RWPE2 (cell line): ENCODE measurements at regions not wholly inside any gene's neighbourhood (a gene's known extent, or its start where the extent isn't known, plus 50 kb on each side); places are given as distances from the start of the nearest gene placed in this dataset.

ENCODE experiments used
- ATAC-seq: fragments of 200-7000 bp; cut with Tn5 transposase; 3 replicates; pipeline ENCODE4 v1.9.1; 2021; ENCODE audit warnings: low read depth
- DNase-seq: peaks from one replicate; pipeline ENCODE4 v3.0.0-alpha.2; 2020; ENCODE audit warnings: low spot score
- H3K27ac ChIP-seq: fragments of 450-650 bp; 2 replicates; pipeline ENCODE4 v1.5.1; 2017; ENCODE audit warnings: mild to moderate bottlenecking; ENCODE audit not compliant: poor library complexity, severe bottlenecking
- H3K27me3 ChIP-seq: fragments of 250-450 bp; sonication (Bioruptor Pico); 2 replicates; pipeline ENCODE4 v1.5.1; 2021; ENCODE audit warnings: mild to moderate bottlenecking, moderate library complexity; ENCODE audit not compliant: insufficient read depth, poor library complexity, severe bottlenecking
- H3K36me3 ChIP-seq: fragments of 250-450 bp; sonication (Bioruptor Pico); 2 replicates; pipeline ENCODE4 v1.5.1; 2020; ENCODE audit warnings: low read depth, mild to moderate bottlenecking, moderate library complexity
- H3K4me1 ChIP-seq: fragments of 250-450 bp; sonication (Bioruptor Pico); 2 replicates; pipeline ENCODE4 v1.5.1; 2021; ENCODE audit warnings: mild to moderate bottlenecking, moderate library complexity; ENCODE audit not compliant: insufficient read depth, poor library complexity, severe bottlenecking
- H3K4me3 ChIP-seq: fragments of 250-450 bp; sonication (Bioruptor Pico); 2 replicates; pipeline ENCODE4 v1.5.1; 2021; ENCODE audit warnings: mild to moderate bottlenecking, moderate library complexity; ENCODE audit not compliant: severe bottlenecking
- H3K9me3 ChIP-seq: fragments of 250-450 bp; sonication (Bioruptor Pico); 2 replicates; pipeline ENCODE4 v1.5.1; 2021; ENCODE audit warnings: mild to moderate bottlenecking, moderate library complexity; ENCODE audit not compliant: severe bottlenecking
- TF ChIP-seq, protein P1 (sequence below): fragments of 450-650 bp; IDR thresholded peaks from one replicate; pipeline ENCODE4 v1.5.1; 2017; ENCODE audit warnings: mild to moderate bottlenecking, moderate library complexity; ENCODE audit not compliant: poor library complexity, severe bottlenecking

GRCh38 chrX:40468033-40468846 lies 112.5 kb upstream of the ATP6AP2 start:
- Histone ChIP-seq H3K27me3 (no peaks in the 10 kb centered on the region), H3K4me1 (no peaks in the 10 kb centered on the region), H3K4me3 (no peak overlapping the region), H3K27ac (no peak overlapping the region), H3K9me3 (no peaks in the 10 kb centered on the region), H3K36me3 (no peaks in the 10 kb centered on the region)
- peak; percentile 54 for ATAC-seq
- no peak for DNase-seq
- TF ChIP-seq, protein P1, sequence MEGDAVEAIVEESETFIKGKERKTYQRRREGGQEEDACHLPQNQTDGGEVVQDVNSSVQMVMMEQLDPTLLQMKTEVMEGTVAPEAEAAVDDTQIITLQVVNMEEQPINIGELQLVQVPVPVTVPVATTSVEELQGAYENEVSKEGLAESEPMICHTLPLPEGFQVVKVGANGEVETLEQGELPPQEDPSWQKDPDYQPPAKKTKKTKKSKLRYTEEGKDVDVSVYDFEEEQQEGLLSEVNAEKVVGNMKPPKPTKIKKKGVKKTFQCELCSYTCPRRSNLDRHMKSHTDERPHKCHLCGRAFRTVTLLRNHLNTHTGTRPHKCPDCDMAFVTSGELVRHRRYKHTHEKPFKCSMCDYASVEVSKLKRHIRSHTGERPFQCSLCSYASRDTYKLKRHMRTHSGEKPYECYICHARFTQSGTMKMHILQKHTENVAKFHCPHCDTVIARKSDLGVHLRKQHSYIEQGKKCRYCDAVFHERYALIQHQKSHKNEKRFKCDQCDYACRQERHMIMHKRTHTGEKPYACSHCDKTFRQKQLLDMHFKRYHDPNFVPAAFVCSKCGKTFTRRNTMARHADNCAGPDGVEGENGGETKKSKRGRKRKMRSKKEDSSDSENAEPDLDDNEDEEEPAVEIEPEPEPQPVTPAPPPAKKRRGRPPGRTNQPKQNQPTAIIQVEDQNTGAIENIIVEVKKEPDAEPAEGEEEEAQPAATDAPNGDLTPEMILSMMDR, result peak; percentile 27

DNA sequence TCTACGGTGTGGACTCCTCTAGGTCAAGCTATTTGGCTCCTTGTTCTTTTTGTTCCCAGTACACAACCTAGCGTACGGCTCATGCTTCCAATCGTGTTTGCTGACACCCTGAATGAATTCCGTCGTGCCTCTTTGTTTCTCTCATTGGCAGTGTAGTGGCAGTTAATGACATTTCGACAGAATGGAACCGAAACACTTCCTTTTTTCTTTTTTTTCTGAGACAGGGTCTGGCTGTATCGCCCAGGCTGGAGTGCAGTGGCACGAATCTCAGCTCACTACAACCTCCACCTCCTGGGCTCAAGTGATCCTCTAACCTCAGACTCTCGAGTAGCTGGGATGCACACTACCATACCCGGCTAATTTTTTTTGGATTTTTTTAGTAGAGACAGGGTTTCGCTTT lies 113.3 kb upstream of the ATP6AP2 start:
- TF ChIP-seq, protein P1, result no peak
- Histone ChIP-seq H3K4me1 (no peaks in the 10 kb centered on the region), H3K27ac (no peak overlapping the region), H3K9me3 (no peaks in the 10 kb centered on the region), H3K27me3 (no peaks in the 10 kb centered on the region), H3K36me3 (no peaks in the 10 kb centered on the region), H3K4me3 (no peak overlapping the region)
- no peak for DNase-seq
- no peak for ATAC-seq

DNA sequence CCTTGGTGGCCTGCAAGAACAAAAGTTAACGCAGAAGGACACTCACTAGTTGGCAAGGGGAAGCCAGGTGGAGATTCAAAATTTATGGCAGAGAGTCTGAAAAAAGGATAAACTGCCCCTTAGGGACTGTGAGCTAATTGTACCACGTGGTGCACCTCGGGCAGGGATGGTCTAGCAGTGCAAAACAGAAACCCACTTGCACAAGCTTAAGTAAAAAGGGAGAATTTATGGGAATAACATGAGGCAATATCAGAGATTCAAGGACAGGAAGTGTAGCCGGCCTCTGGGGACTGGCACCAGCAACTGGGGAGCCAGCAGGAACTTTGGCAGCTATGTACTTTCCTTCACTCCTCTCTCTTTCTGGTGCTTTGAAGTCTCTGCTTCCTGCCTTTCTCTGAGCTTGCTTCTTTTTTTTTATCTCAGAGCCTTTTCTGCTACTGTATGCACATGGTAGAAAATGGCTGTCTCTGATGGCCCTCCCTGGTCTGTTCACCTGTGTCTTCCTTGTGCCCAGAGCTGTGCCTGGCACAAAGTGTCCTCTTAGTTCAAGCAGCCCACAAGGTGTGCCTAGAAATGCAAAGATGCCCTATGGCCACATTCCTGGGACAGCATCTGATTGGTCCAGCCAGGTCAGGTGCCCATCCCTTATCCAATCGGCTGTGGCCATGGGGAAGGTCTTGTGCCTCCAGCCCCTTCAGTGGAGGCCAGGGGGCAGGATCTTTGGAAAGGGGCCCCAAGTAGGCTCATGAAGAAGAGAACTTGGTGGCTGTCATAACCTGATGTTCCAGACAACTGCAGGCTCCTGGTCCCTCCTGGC lies 114.8 kb upstream of the ATP6AP2 start:
- ATAC-seq (no peak), DNase-seq (no peak)
- no peak overlapping the region for H3K4me3 ChIP-seq
- no peak overlapping the region for H3K27ac ChIP-seq
- H3K27me3 ChIP-seq, result no peaks in the 10 kb centered on the region
- H3K4me1 ChIP-seq, result no peaks in the 10 kb centered on the region
- H3K9me3 ChIP-seq, result no peaks in the 10 kb centered on the region
- no peaks in the 10 kb centered on the region for H3K36me3 ChIP-seq
- TF ChIP-seq, protein P1, result no peak

- H3K4me3 ChIP-seq, result no peak overlapping the region
- no peaks in the 10 kb centered on the region for H3K4me1 ChIP-seq
- no peak overlapping the region for H3K27ac ChIP-seq
- no peaks in the 10 kb centered on the region for H3K36me3 ChIP-seq
- TF ChIP-seq, protein P1, result no peak
- H3K9me3 ChIP-seq, result no peaks in the 10 kb centered on the region
- H3K27me3 ChIP-seq, result no peaks in the 10 kb centered on the region
- no peak for ATAC-seq
- DNase-seq, result no peak
These were observed 118.0 kb upstream of the ATP6AP2 start for GRCh38 chrX:40462795-40463194.
